Suprapubic skin (tissue), 4 donors: ENCODE measurements at regions not wholly inside any gene's neighbourhood (a gene's known extent, or its start where the extent isn't known, plus 50 kb on each side); places are given as distances from the start of the nearest gene placed in this dataset.
"Not testable (repeated sequence)": the region's sequence is repeated elsewhere in the genome, so short reads cannot be mapped to it uniquely, and the experiment has no call there.

Source experiments
- DNase-seq, 2 donors: peaks; one replicate each; pipeline ENCODE4 v3.0.0-alpha.2; 2019; ENCODE audit warnings: low spot score in 2 of 2
- H3K27ac ChIP-seq: fragments of 200-600 bp; sonication (generic); one replicate; pipeline ENCODE4 v1.5.1; 2019
- H3K27me3 ChIP-seq: fragments of 200-600 bp; sonication (generic); one replicate; pipeline ENCODE4 v1.5.1; 2019
- H3K36me3 ChIP-seq: fragments of 200-600 bp; sonication (generic); one replicate; pipeline ENCODE4 v1.5.1; 2019
- H3K4me1 ChIP-seq: fragments of 200-600 bp; sonication (generic); one replicate; pipeline ENCODE4 v1.5.1; 2019
- H3K4me3 ChIP-seq: fragments of 200-600 bp; sonication (generic); one replicate; pipeline ENCODE4 v1.5.1; 2019; ENCODE audit warnings: mild to moderate bottlenecking
- H3K9me3 ChIP-seq: fragments of 200-600 bp; sonication (generic); one replicate; pipeline ENCODE4 v1.5.1; 2019
- EP300 ChIP-seq: sonication (generic); formaldehyde crosslinking; IDR thresholded peaks from one replicate; pipeline ENCODE4 v1.6.1; 2017; ENCODE audit warnings: antibody characterized with exemption
- POLR2A ChIP-seq, 2 donors: fragments of 450-650 bp; IDR thresholded peaks; one replicate each; pipeline ENCODE4 v1.6.1; 2017; ENCODE audit warnings: antibody characterized with exemption in 2 of 2, mild to moderate bottlenecking in 2 of 2, moderate library complexity in 2 of 2
- POLR2AphosphoS5 ChIP-seq, 3 donors: sonication (generic); formaldehyde crosslinking; IDR thresholded peaks; one replicate each; pipeline ENCODE4 v1.6.1; 2017; ENCODE audit warnings: antibody characterized with exemption in 3 of 3
- WGBS: methylation state at CpG from one replicate; pipeline ENCODE4 v1.1.5; 2018; 5-methylcytosine and 5-hydroxymethylcytosine counted together
- TF ChIP-seq, protein P1 (sequence below), 2 donors: fragments of 200-600 bp in 1 of 2; fragments of 450-650 bp in 1 of 2; sonication (generic) in 1 of 2; IDR thresholded peaks; one replicate each; pipeline ENCODE4 v1.5.1; 2016 to 2019; ENCODE audit warnings: antibody characterized with exemption in 2 of 2, mild to moderate bottlenecking in 1 of 2, moderate library complexity in 1 of 2

DNA sequence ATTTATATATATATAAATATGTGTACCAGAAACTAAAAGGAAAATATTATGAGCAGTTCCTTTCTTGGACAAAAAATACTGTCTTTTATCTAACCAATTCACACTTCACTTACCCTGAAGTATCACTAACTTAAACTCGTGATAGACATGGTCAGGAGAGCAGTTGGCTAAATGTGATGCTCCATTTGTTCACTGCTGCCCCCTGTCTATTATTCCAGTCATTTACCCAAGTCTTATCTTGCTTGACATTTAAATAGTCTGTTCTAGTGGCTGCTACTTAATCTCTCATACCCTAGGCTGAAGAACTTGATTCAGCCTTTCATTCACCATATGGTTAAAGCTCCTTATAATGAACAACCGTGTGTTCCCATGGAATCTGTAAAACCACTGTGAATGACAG, 789.6 kb upstream of the EYS start:
- H3K27me3 ChIP-seq = no peaks in the 10 kb centered on the region
- no peak overlapping the region for H3K27ac ChIP-seq
- H3K4me1 ChIP-seq = no peaks in the 10 kb centered on the region
- H3K36me3 ChIP-seq = no peaks in the 10 kb centered on the region
- no peak for DNase-seq
- TF ChIP-seq POLR2AphosphoS5 (IDR thresholded peaks at IDR 0.05) = no peak
- no peak for TF ChIP-seq EP300
- no peak for TF ChIP-seq POLR2A (IDR thresholded peaks at IDR 0.05)
- TF ChIP-seq, protein P1, sequence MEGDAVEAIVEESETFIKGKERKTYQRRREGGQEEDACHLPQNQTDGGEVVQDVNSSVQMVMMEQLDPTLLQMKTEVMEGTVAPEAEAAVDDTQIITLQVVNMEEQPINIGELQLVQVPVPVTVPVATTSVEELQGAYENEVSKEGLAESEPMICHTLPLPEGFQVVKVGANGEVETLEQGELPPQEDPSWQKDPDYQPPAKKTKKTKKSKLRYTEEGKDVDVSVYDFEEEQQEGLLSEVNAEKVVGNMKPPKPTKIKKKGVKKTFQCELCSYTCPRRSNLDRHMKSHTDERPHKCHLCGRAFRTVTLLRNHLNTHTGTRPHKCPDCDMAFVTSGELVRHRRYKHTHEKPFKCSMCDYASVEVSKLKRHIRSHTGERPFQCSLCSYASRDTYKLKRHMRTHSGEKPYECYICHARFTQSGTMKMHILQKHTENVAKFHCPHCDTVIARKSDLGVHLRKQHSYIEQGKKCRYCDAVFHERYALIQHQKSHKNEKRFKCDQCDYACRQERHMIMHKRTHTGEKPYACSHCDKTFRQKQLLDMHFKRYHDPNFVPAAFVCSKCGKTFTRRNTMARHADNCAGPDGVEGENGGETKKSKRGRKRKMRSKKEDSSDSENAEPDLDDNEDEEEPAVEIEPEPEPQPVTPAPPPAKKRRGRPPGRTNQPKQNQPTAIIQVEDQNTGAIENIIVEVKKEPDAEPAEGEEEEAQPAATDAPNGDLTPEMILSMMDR (IDR thresholded peaks at IDR 0.05) = no peak
- 10% methylated on average over 2 of the region's 2 CpGs for WGBS
- no peak overlapping the region for H3K4me3 ChIP-seq
- H3K9me3 ChIP-seq = no peaks in the 10 kb centered on the region

- H3K27ac ChIP-seq, H3K27me3 ChIP-seq, H3K36me3 ChIP-seq, H3K4me1 ChIP-seq, H3K9me3 ChIP-seq, DNase-seq, H3K4me3 ChIP-seq: not testable (repeated sequence)
- WGBS = 79% methylated on average over 2 of the region's 2 CpGs
These were observed 787.6 kb upstream of the EYS start for GRCh38 chr6:66494643-66495042.

- 79% methylated on average over 8 of the region's 9 CpGs for WGBS
- Histone ChIP-seq H3K36me3 (no peaks in the 10 kb centered on the region), H3K27me3 (no peaks in the 10 kb centered on the region), H3K27ac (no peak overlapping the region), H3K4me3 (no peak overlapping the region), H3K4me1 (no peaks in the 10 kb centered on the region), H3K9me3 (no peaks in the 10 kb centered on the region)
- TF ChIP-seq POLR2A (IDR thresholded peaks at IDR 0.05) = no peak
- no peak for TF ChIP-seq POLR2AphosphoS5 (IDR thresholded peaks at IDR 0.05)
- TF ChIP-seq, protein P1 (IDR thresholded peaks at IDR 0.05) = no peak
- TF ChIP-seq EP300 = no peak
- DNase-seq = no peak
These were observed 782.4 kb upstream of the EYS start for GRCh38 chr6:66489269-66489987.

DNA sequence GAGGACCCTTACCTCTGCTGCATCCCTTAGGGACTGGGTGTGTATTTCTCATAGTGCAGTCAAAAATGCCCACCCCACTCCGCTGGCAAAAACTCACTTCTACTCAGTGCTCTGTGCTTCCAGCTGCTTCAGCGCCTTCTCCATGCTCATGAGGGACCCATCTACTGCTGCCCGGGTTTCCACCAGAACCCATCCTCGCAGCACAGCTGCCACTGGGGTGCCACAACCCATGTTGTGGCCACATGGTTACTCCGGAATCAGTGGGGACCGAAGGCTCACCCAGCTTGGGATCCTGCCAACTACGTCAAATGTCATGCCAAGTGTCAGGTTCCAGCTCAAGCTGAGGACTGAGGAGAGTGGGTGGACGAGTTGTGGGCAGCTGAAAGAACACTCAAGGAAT, 774.2 kb upstream of the EYS start:
- H3K36me3 ChIP-seq = no peaks in the 10 kb centered on the region
- H3K27ac ChIP-seq = no peak overlapping the region
- WGBS = 77% methylated on average over 7 of the region's 8 CpGs
- H3K4me1 ChIP-seq = no peaks in the 10 kb centered on the region
- no peak overlapping the region for H3K4me3 ChIP-seq
- H3K27me3 ChIP-seq = no peaks in the 10 kb centered on the region
- no peaks in the 10 kb centered on the region for H3K9me3 ChIP-seq
- DNase-seq = no peak
- TF ChIP-seq POLR2AphosphoS5 (IDR thresholded peaks at IDR 0.05) (no peak), EP300 (no peak), POLR2A (IDR thresholded peaks at IDR 0.05) (no peak)
- TF ChIP-seq, protein P1 (IDR thresholded peaks at IDR 0.05) = no peak

GRCh38 chr6:66478705-66479104, 771.7 kb upstream of the EYS start:
- no peaks in the 10 kb centered on the region for H3K4me1 ChIP-seq
- no peak for DNase-seq
- H3K4me3 ChIP-seq = no peak overlapping the region
- H3K27me3 ChIP-seq = no peaks in the 10 kb centered on the region
- no peaks in the 10 kb centered on the region for H3K9me3 ChIP-seq
- TF ChIP-seq POLR2AphosphoS5 (IDR thresholded peaks at IDR 0.05) (no peak), POLR2A (IDR thresholded peaks at IDR 0.05) (no peak), EP300 (no peak)
- TF ChIP-seq, protein P1 (IDR thresholded peaks at IDR 0.05) = no peak
- WGBS = 71% methylated on average over 6 of the region's 6 CpGs
- H3K27ac ChIP-seq = no peak overlapping the region
- no peaks in the 10 kb centered on the region for H3K36me3 ChIP-seq

DNA sequence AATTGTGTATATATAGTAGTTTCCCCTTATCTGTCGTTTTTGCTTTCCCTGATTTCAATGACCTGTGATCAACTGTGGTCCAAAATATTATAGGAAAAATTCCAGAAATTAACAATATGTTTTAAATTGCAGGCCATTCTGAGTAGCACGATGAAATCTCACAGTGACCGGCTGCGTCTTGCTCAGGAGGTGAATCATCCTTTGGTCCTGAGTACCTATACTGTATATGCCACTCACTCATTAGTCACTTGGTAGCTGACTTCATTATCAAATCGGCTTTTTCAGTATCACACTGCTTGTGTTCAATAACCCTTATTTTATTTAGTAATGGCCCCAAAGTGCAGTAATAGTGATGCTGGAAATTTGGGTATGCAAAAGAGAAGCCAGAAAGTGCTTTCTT, 728.3 kb upstream of the EYS start:
- no peak for DNase-seq

More for the DNA sequence above, 728.3 kb upstream of the EYS start:
- TF ChIP-seq, protein P1 (IDR thresholded peaks at IDR 0.05) = no peak
- TF ChIP-seq POLR2AphosphoS5 (IDR thresholded peaks at IDR 0.05) (no peak), POLR2A (IDR thresholded peaks at IDR 0.05) (no peak), EP300 (no peak)
- WGBS = 83% methylated on average over 5 of the region's 5 CpGs
- no peaks in the 10 kb centered on the region for H3K4me1 ChIP-seq
- no peak overlapping the region for H3K4me3 ChIP-seq
- no peak overlapping the region for H3K27ac ChIP-seq
- H3K9me3 ChIP-seq = no peaks in the 10 kb centered on the region
- no peaks in the 10 kb centered on the region for H3K27me3 ChIP-seq
- H3K36me3 ChIP-seq = no peaks in the 10 kb centered on the region
